ENCODE measurements at regions not wholly inside any gene's neighbourhood (a gene's known extent, or its start where the extent isn't known, plus 50 kb on each side); places are given as distances from the start of the nearest gene placed in this dataset.

DNA sequence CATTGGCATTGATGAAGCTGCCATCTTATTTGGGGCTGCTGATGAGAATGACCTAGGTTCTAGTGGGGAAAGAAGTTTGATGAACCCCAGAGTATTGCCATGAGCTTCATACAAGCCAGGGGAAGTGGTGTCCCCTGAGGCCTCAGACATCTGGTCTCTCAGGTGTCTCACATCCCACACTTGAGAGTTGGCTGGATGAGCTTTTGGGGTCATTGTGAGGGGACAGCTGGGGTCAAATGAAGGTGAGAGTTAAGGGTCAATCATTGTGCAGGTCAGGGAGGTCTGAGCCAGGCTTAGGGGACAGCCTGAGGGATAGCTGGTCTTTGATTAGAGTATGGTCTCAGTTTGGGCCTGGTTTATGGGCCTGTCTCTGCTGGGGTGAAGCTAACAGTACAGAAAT is 336.5 kb downstream of the CYP26B1 start:
- TF ChIP-seq, protein P1, sequence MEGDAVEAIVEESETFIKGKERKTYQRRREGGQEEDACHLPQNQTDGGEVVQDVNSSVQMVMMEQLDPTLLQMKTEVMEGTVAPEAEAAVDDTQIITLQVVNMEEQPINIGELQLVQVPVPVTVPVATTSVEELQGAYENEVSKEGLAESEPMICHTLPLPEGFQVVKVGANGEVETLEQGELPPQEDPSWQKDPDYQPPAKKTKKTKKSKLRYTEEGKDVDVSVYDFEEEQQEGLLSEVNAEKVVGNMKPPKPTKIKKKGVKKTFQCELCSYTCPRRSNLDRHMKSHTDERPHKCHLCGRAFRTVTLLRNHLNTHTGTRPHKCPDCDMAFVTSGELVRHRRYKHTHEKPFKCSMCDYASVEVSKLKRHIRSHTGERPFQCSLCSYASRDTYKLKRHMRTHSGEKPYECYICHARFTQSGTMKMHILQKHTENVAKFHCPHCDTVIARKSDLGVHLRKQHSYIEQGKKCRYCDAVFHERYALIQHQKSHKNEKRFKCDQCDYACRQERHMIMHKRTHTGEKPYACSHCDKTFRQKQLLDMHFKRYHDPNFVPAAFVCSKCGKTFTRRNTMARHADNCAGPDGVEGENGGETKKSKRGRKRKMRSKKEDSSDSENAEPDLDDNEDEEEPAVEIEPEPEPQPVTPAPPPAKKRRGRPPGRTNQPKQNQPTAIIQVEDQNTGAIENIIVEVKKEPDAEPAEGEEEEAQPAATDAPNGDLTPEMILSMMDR (conservative IDR thresholded peaks at IDR 0.05): no peak
- no peak for TF ChIP-seq EZH2 (IDR thresholded peaks at IDR 0.05; ENCODE audit: low read depth)

Data from PC-9 (cell line).